SK-N-SH treated with all-trans-retinoic acid at 6 μM for 48 hours (cell line): ENCODE measurements at regions not wholly inside any gene's neighbourhood (a gene's known extent, or its start where the extent isn't known, plus 50 kb on each side); places are given as distances from the start of the nearest gene placed in this dataset.

Experiments
- TOX ChIP-seq: fragments of 250-450 bp; sonication (Bioruptor Pico); IDR thresholded peaks from 2 replicates; pipeline ENCODE4 v1.8.0; 2021; ENCODE audit warnings: mild to moderate bottlenecking, moderate library complexity, borderline replicate concordance
- ZFP3 ChIP-seq: fragments of 250-450 bp; sonication (Bioruptor Pico); IDR thresholded peaks from 2 replicates; pipeline ENCODE4 v1.5.0; 2020; ENCODE audit warnings: mild to moderate bottlenecking, moderate library complexity

GRCh38 chr10:25100141-25100540, 74.7 kb upstream of the GPR158 start:
- TF ChIP-seq ZFP3 (CRISPR knock-in tag) (no peak), TOX (CRISPR knock-in tag) (no peak)
